Heart left ventricle (tissue), 16 donors: ENCODE measurements at regions not wholly inside any gene's neighbourhood (a gene's known extent, or its start where the extent isn't known, plus 50 kb on each side); places are given as distances from the start of the nearest gene placed in this dataset.

Experiments
- ATAC-seq, 4 donors: fragments of 200-7000 bp; cut with Tn5 transposase; one replicate each; pipeline ENCODE4 v1.9.1; 2020 to 2022; ENCODE audit warnings: moderate library complexity in 4 of 4, mild to moderate bottlenecking in 3 of 4, moderate number of reproducible peaks in 1 of 4
- DNase-seq, 5 donors: peaks; one replicate each; pipeline ENCODE4 v3.0.0-alpha.2; 2020
- H3K27ac ChIP-seq, 12 donors: fragments of 200-600 bp; sonication (generic) in 4 of 12; one replicate each; pipeline versions ENCODE4 v1.5.0 to v1.8.0; 2016 to 2022; ENCODE audit warnings: mild to moderate bottlenecking in 2 of 12
- H3K27me3 ChIP-seq, 9 donors: fragments of 200-600 bp; sonication (generic) in 2 of 9; one replicate each; pipeline versions ENCODE4 v1.5.1 to v1.8.0; 2016 to 2022; ENCODE audit warnings: mild to moderate bottlenecking in 3 of 9
- H3K36me3 ChIP-seq, 9 donors: fragments of 200-600 bp; sonication (generic) in 2 of 9; one replicate each; pipeline versions ENCODE4 v1.5.0 to v1.8.0; 2018 to 2022; ENCODE audit warnings: mild to moderate bottlenecking in 2 of 9
- H3K4me1 ChIP-seq, 12 donors: fragments of 200-600 bp; sonication (generic) in 4 of 12; one replicate each; pipeline versions ENCODE4 v1.5.0 to v1.8.0; 2016 to 2022; ENCODE audit warnings: mild to moderate bottlenecking in 3 of 12
- H3K4me3 ChIP-seq, 12 donors: fragments of 200-600 bp; sonication (generic) in 4 of 12; one replicate each; pipeline versions ENCODE4 v1.5.0 to v1.8.0; 2017 to 2022; ENCODE audit warnings: mild to moderate bottlenecking in 9 of 12, moderate library complexity in 4 of 12
- H3K9me3 ChIP-seq, 12 donors: fragments of 200-600 bp; sonication (generic) in 4 of 12; one replicate each; pipeline versions ENCODE4 v1.5.0 to v1.8.0; 2016 to 2022; ENCODE audit warnings: mild to moderate bottlenecking in 1 of 12
- CTCF ChIP-seq, 12 donors: fragments of 200-600 bp; sonication (generic) in 4 of 12; IDR thresholded peaks; one replicate each; pipeline versions ENCODE4 v1.5.0 to v1.8.0; 2018 to 2022; ENCODE audit warnings: antibody characterized with exemption in 12 of 12, mild to moderate bottlenecking in 5 of 12
- POLR2A ChIP-seq, 2 donors: fragments of 450-650 bp; IDR thresholded peaks; one replicate each; pipeline ENCODE4 v1.6.1; 2017; ENCODE audit warnings: antibody characterized with exemption in 2 of 2, mild to moderate bottlenecking in 2 of 2, moderate library complexity in 2 of 2
- WGBS, 4 donors: extraction: QIAGEN DNeasy Blood & Tissue Kit in 2 of 4; methylation state at CpG; one replicate each; pipeline versions ENCODE4 v1.1.5 to v1.1.7; 2013 to 2018; 5-methylcytosine and 5-hydroxymethylcytosine counted together
- intact Hi-C, 10 donors: fragments of 100-400 bp; cut with DNase I; formaldehyde crosslinking; loops; one replicate each; pipeline versions ENCODE4 v1.11.1 to v1.14.2; 2022
- donor health status: ischemic (EF 13 %, LVEDD 7.1; RV severe dilation, severe dysfunction).
- donor health status: healthy with polysubstance abuse.
- donor health status: DM: no; HTN: yes; CAD: no.
- donor health status: DM: no; HTN: no; CAD: no.
- donor health status: ischemic (EF 25% LVEDD 6.9; RV normal size, moderate dysfunction).
- donor health status: ischemic (EF 25% LVEDD 5.7; RV mildly dilated, moderate dysfunction).
- donor health status: healthy.
- donor health status: DM: yes; HTN: yes; CAD: no.
- donor health status: ischemic (EF 35%, LVEDD 5.7; RV mildly dilated, moderate dysfunction).
- donor health status: nonischemic (EF 11% LVEDD 7.7; RV severe dilation, severe dysfunction).
- donor health status: DM: yes; HTN: yes; CAD: no.
- donor health status: PGD.
- donor health status: ischemic (EF 29% LVEDD 5.4; RV normal size, mild dysfunction).
- donor health status: nonischemic (EF 23%, LVEDD 6.1; RV moderate dilation, normal function).

GRCh38 chr9:107070586-107070985, 207.6 kb downstream of the ZNF462 start:
- TF ChIP-seq POLR2A (IDR thresholded peaks at IDR 0.05) (no peak), CTCF (IDR thresholded peaks at IDR 0.05) (no peak)
- no peak for ATAC-seq
- H3K9me3 ChIP-seq, result no peaks in the 10 kb centered on the region
- no peaks in the 10 kb centered on the region for H3K27me3 ChIP-seq
- no peak for DNase-seq
- H3K27ac ChIP-seq, result no peak overlapping the region
- no peaks in the 10 kb centered on the region for H3K4me1 ChIP-seq
- no peak overlapping the region for H3K4me3 ChIP-seq
- intact Hi-C loops, result no loop called here
- 43 to 67% (median 51%) methylated on average over 1 of the region's 1 CpG for WGBS, 4 donors
- H3K36me3 ChIP-seq, result no peaks in the 10 kb centered on the region

- 21 to 37% (median 29%) methylated on average over 1 of the region's 1 CpG for WGBS, 4 donors
These were observed 205.0 kb upstream of the RAD23B start for GRCh38 chr9:107078061-107078460.

GRCh38 chr9:107079589-107079988, 203.5 kb upstream of the RAD23B start:
- Histone ChIP-seq H3K4me3 (no peak overlapping the region), H3K27ac (no peak overlapping the region), H3K27me3 (peaks cover 0 to 3% (median 0%) of the 10 kb centered on the region in 9 donors), H3K36me3 (no peaks in the 10 kb centered on the region), H3K4me1 (no peaks in the 10 kb centered on the region), H3K9me3 (no peaks in the 10 kb centered on the region)
- TF ChIP-seq CTCF (IDR thresholded peaks at IDR 0.05) (no peak), POLR2A (IDR thresholded peaks at IDR 0.05) (no peak)
- 82 to 91% (median 84%) methylated on average over 1 of the region's 1 CpG for WGBS, 4 donors
- intact Hi-C loops, result no loop called here
- ATAC-seq (no peak), DNase-seq (no peak)

More at GRCh38 chr9:107078061-107078460, 205.0 kb upstream of the RAD23B start:
- ATAC-seq, result no peak
- H3K4me1 ChIP-seq, result no peaks in the 10 kb centered on the region
- no peak for DNase-seq
- intact Hi-C loops, result no loop called here
- no peaks in the 10 kb centered on the region for H3K9me3 ChIP-seq
- H3K36me3 ChIP-seq, result no peaks in the 10 kb centered on the region
- no peak overlapping the region for H3K27ac ChIP-seq
- peaks cover 0 to 3% (median 0%) of the 10 kb centered on the region in 9 donors for H3K27me3 ChIP-seq
- no peak for TF ChIP-seq POLR2A (IDR thresholded peaks at IDR 0.05)
- TF ChIP-seq CTCF (IDR thresholded peaks at IDR 0.05), result no peak
- no peak overlapping the region for H3K4me3 ChIP-seq

GRCh38 chr9:107080130-107080529, 202.9 kb upstream of the RAD23B start:
- DNase-seq (no peak), ATAC-seq (no peak)
- Histone ChIP-seq H3K27me3 (peaks cover 0 to 3% (median 0%) of the 10 kb centered on the region in 9 donors), H3K4me1 (no peaks in the 10 kb centered on the region), H3K27ac (no peak overlapping the region), H3K9me3 (no peaks in the 10 kb centered on the region), H3K36me3 (no peaks in the 10 kb centered on the region), H3K4me3 (no peak overlapping the region)
- no peak for TF ChIP-seq POLR2A (IDR thresholded peaks at IDR 0.05)
- no peak for TF ChIP-seq CTCF (IDR thresholded peaks at IDR 0.05)
- WGBS, 4 donors, result 86 to 90% (median 88%) methylated on average over 3 of the region's 3 CpGs
- intact Hi-C loops, result no loop called here
